A673 (cell line): ENCODE measurements at regions not wholly inside any gene's neighbourhood (a gene's known extent, or its start where the extent isn't known, plus 50 kb on each side); places are given as distances from the start of the nearest gene placed in this dataset.

Experiments used
- BruUV-seq: library from RNA; stranded (reverse); fragments of 400-500 nt; replicated peaks from 2 replicates; lab custom pipeline; 2021; lab: Mats Ljungman, UMichigan
- CTCF ChIA-PET: fragments of 300-600 bp; sonication (Branson Sonifier 250); formaldehyde crosslinking; loops from one replicate; lab custom pipeline; 2022; ENCODE audit warnings: antibody characterized with exemption; lab: Charles Lee
- POLR2A ChIA-PET: fragments of 300-600 bp; sonication (Branson Sonifier 250); formaldehyde crosslinking; loops from one replicate; lab custom pipeline; 2022; ENCODE audit warnings: antibody characterized with exemption; ENCODE audit not compliant: low non-redundant PET; lab: Charles Lee
- DNase-seq: peaks from one replicate; pipeline ENCODE4 v3.0.0-alpha.2; 2015; ENCODE audit warnings: low spot score
- H3K27ac ChIP-seq: fragments of 200-600 bp; sonication (generic); 2 replicates; pipeline ENCODE4 v1.5.1; 2016; ENCODE audit warnings: mixed run types, low read depth, mild to moderate bottlenecking, mixed read lengths, antibody characterized with exemption, low read length; ENCODE audit not compliant: poor library complexity, severe bottlenecking
- H3K27me3 ChIP-seq: fragments of 200-600 bp; sonication (generic); replicated peaks from 2 replicates; pipeline ENCODE4 v1.6.1; 2017; ENCODE audit warnings: mixed run types, low read depth, mild to moderate bottlenecking, mixed read lengths, antibody characterized with exemption, low read length; ENCODE audit not compliant: insufficient read depth, poor library complexity
- H3K36me3 ChIP-seq: fragments of 200-600 bp; sonication (generic); 2 replicates; pipeline ENCODE4 v1.6.1; 2016; ENCODE audit warnings: mixed run types, mild to moderate bottlenecking, mixed read lengths, antibody characterized with exemption, low read length; ENCODE audit not compliant: insufficient read depth, poor library complexity, severe bottlenecking
- H3K4me1 ChIP-seq: fragments of 200-600 bp; sonication (generic); 2 replicates; pipeline ENCODE4 v1.6.1; 2017; ENCODE audit warnings: mixed run types, mild to moderate bottlenecking, mixed read lengths, antibody characterized with exemption, low read length; ENCODE audit not compliant: insufficient read depth, poor library complexity, severe bottlenecking
- H3K4me3 ChIP-seq: fragments of 200-600 bp; sonication (generic); 2 replicates; pipeline ENCODE4 v1.5.1; 2016; ENCODE audit warnings: low read depth, mixed run types, mild to moderate bottlenecking, mixed read lengths, low read length; ENCODE audit not compliant: poor library complexity, severe bottlenecking
- H3K9me3 ChIP-seq: fragments of 200-600 bp; sonication (generic); 2 replicates; pipeline ENCODE4 v1.6.1; 2016; ENCODE audit warnings: mixed run types, low read depth, mild to moderate bottlenecking, mixed read lengths, antibody characterized with exemption, low read length; ENCODE audit not compliant: poor library complexity, severe bottlenecking
- CTCF ChIP-seq: fragments of 300-800, 200-600 bp; sonication (generic); conservative IDR thresholded peaks from 2 replicates; pipeline ENCODE4 v1.5.1; 2017; ENCODE audit warnings: low read depth, mild to moderate bottlenecking, antibody characterized with exemption, low read length, moderate library complexity, mixed read lengths
- EZH2 ChIP-seq: fragments of 200-600 bp; sonication (generic); IDR thresholded peaks from 2 replicates; pipeline ENCODE4 v1.6.1; 2017; ENCODE audit warnings: borderline replicate concordance, low read depth, mild to moderate bottlenecking, mixed read lengths, antibody characterized with exemption, low read length; ENCODE audit not compliant: poor library complexity, severe bottlenecking
- intact Hi-C: fragments of 100-400 bp; cut with micrococcal nuclease; formaldehyde crosslinking; loops from one replicate; pipeline ENCODE4 v1.10.0; 2022; ENCODE audit not compliant: unreplicated experiment

GRCh38 chr9:30522486-30522885, 1862.0 kb upstream of the ACO1 start:
- no peaks in the 10 kb centered on the region for H3K36me3 ChIP-seq
- no peak overlapping the region for H3K4me3 ChIP-seq
- H3K9me3 ChIP-seq, result no peaks in the 10 kb centered on the region
- BruUV-seq, result no TSS peak
- CTCF ChIA-PET, result no interaction called here
- intact Hi-C loops, result no loop called here
- TF ChIP-seq EZH2 (no peak), CTCF (no peak)
- H3K4me1 ChIP-seq, result no peaks in the 10 kb centered on the region
- H3K27me3 ChIP-seq, result no peaks in the 10 kb centered on the region
- H3K27ac ChIP-seq, result no peak overlapping the region
- DNase-seq, result no peak
- POLR2A ChIA-PET, result no interaction called here

- DNase-seq, result no peak
- H3K4me3 ChIP-seq, result no peak overlapping the region
- ChIA-PET CTCF (no interaction called here), POLR2A (no interaction called here)
- no peaks in the 10 kb centered on the region for H3K4me1 ChIP-seq
- H3K27me3 ChIP-seq, result no peaks in the 10 kb centered on the region
- intact Hi-C loops, result no loop called here
- TF ChIP-seq EZH2 (no peak), CTCF (no peak)
- H3K9me3 ChIP-seq, result no peaks in the 10 kb centered on the region
- H3K27ac ChIP-seq, result no peak overlapping the region
- no TSS peak for BruUV-seq
- no peaks in the 10 kb centered on the region for H3K36me3 ChIP-seq
Observed at GRCh38 chr9:30524311-30524710, 1860.1 kb upstream of the ACO1 start.

GRCh38 chr9:30534455-30534854, 1850.0 kb upstream of the ACO1 start:
- POLR2A ChIA-PET, result no interaction called here
- Histone ChIP-seq H3K4me1 (no peaks in the 10 kb centered on the region), H3K9me3 (no peaks in the 10 kb centered on the region), H3K36me3 (no peaks in the 10 kb centered on the region), H3K27ac (no peak overlapping the region), H3K27me3 (no peaks in the 10 kb centered on the region), H3K4me3 (no peak overlapping the region)
- TF ChIP-seq EZH2, result no peak
- no peak for TF ChIP-seq CTCF
- BruUV-seq, result no TSS peak
- intact Hi-C loops, result no loop called here
- CTCF ChIA-PET, result no interaction called here
- DNase-seq, result no peak
